Glutamatergic neuron (in vitro differentiated cells): ENCODE measurements at regions not wholly inside any gene's neighbourhood (a gene's known extent, or its start where the extent isn't known, plus 50 kb on each side); places are given as distances from the start of the nearest gene placed in this dataset.

Source experiments
- DNase-seq: peaks from one replicate; pipeline ENCODE4 v3.0.0; 2022
- H3K27ac Mint-ChIP-seq: one replicate; pipeline ENCODE4 v1.8.0; 2020; ENCODE audit warnings: mild to moderate bottlenecking, mixed read lengths, inconsistent platforms; ENCODE audit not compliant: unreplicated experiment
- H3K27me3 Mint-ChIP-seq: one replicate; pipeline ENCODE4 v1.8.0; 2020; ENCODE audit warnings: mild to moderate bottlenecking, moderate library complexity, mixed read lengths, inconsistent platforms; ENCODE audit not compliant: unreplicated experiment
- H3K36me3 Mint-ChIP-seq: one replicate; pipeline ENCODE4 v1.8.0; 2020; ENCODE audit warnings: mild to moderate bottlenecking, mixed read lengths, inconsistent platforms; ENCODE audit not compliant: unreplicated experiment
- H3K4me1 Mint-ChIP-seq: one replicate; pipeline ENCODE4 v1.8.0; 2020; ENCODE audit warnings: mild to moderate bottlenecking, low read depth, mixed read lengths, inconsistent platforms; ENCODE audit not compliant: unreplicated experiment
- H3K4me3 Mint-ChIP-seq: one replicate; pipeline ENCODE4 v1.8.0; 2020; ENCODE audit warnings: mild to moderate bottlenecking, mixed read lengths, inconsistent platforms; ENCODE audit not compliant: unreplicated experiment
- H3K9me3 Mint-ChIP-seq: one replicate; pipeline ENCODE4 v1.8.0; 2020; ENCODE audit warnings: mild to moderate bottlenecking, moderate library complexity, mixed read lengths, inconsistent platforms; ENCODE audit not compliant: unreplicated experiment
- CTCF ChIP-seq: fragments of 200-600 bp; sonication (generic); IDR thresholded peaks from one replicate; pipeline ENCODE4 v1.5.0; 2021; ENCODE audit not compliant: partially characterized antibody, unreplicated experiment

- TF ChIP-seq CTCF: no peak
- Mint-ChIP-seq H3K4me3 (no peak overlapping the region), H3K27me3 (no peaks in the 10 kb centered on the region), H3K4me1 (peaks cover 1% of the 10 kb centered on the region), H3K36me3 (no peaks in the 10 kb centered on the region), H3K9me3 (no peaks in the 10 kb centered on the region), H3K27ac (no peak overlapping the region)
- DNase-seq: no peak
Measured at GRCh38 chr13:83531022-83531421, 351.3 kb downstream of the SLITRK1 start.

- H3K4me1 Mint-ChIP-seq: no peaks in the 10 kb centered on the region
- no peak overlapping the region for H3K27ac Mint-ChIP-seq
- no peak for TF ChIP-seq CTCF
- H3K9me3 Mint-ChIP-seq: no peaks in the 10 kb centered on the region
- H3K27me3 Mint-ChIP-seq: no peaks in the 10 kb centered on the region
- H3K36me3 Mint-ChIP-seq: no peaks in the 10 kb centered on the region
- no peak overlapping the region for H3K4me3 Mint-ChIP-seq
- DNase-seq: no peak
Measured at GRCh38 chr13:83516781-83517180, 365.5 kb downstream of the SLITRK1 start.

- no peak overlapping the region for H3K27ac Mint-ChIP-seq
- no peak for DNase-seq
- no peak for TF ChIP-seq CTCF
- H3K36me3 Mint-ChIP-seq: no peaks in the 10 kb centered on the region
- no peaks in the 10 kb centered on the region for H3K9me3 Mint-ChIP-seq
- no peak overlapping the region for H3K4me3 Mint-ChIP-seq
- no peaks in the 10 kb centered on the region for H3K4me1 Mint-ChIP-seq
- H3K27me3 Mint-ChIP-seq: no peaks in the 10 kb centered on the region
Measured at GRCh38 chr13:83515268-83516015, 366.8 kb downstream of the SLITRK1 start.

- Mint-ChIP-seq H3K9me3 (no peaks in the 10 kb centered on the region), H3K4me1 (no peaks in the 10 kb centered on the region), H3K4me3 (no peak overlapping the region), H3K27me3 (no peaks in the 10 kb centered on the region), H3K36me3 (no peaks in the 10 kb centered on the region), H3K27ac (no peak overlapping the region)
- TF ChIP-seq CTCF: no peak
- no peak for DNase-seq
Measured at GRCh38 chr13:83508771-83509301, 373.4 kb downstream of the SLITRK1 start.

GRCh38 chr13:83503424-83503823, 378.9 kb downstream of the SLITRK1 start:
- DNase-seq: no peak
- H3K27ac Mint-ChIP-seq: no peak overlapping the region
- no peak for TF ChIP-seq CTCF
- H3K36me3 Mint-ChIP-seq: no peaks in the 10 kb centered on the region
- no peaks in the 10 kb centered on the region for H3K27me3 Mint-ChIP-seq
- H3K4me3 Mint-ChIP-seq: no peak overlapping the region
- no peaks in the 10 kb centered on the region for H3K4me1 Mint-ChIP-seq
- no peaks in the 10 kb centered on the region for H3K9me3 Mint-ChIP-seq
